Peyer's patch (tissue), 4 donors: ENCODE measurements at regions not wholly inside any gene's neighbourhood (a gene's known extent, or its start where the extent isn't known, plus 50 kb on each side); places are given as distances from the start of the nearest gene placed in this dataset.

Source experiments
- CTCF ChIP-seq, 6 experiments: fragments of 450-650 bp in 4 of 6; fragments of 200-600 bp in 2 of 6; sonication (generic) in 1 of 6; IDR thresholded peaks; one replicate each; pipeline ENCODE4 v1.5.1; 2017 to 2019; ENCODE audit warnings: antibody characterized with exemption in 6 of 6, mild to moderate bottlenecking in 3 of 6, moderate library complexity in 1 of 6
- POLR2A ChIP-seq, 2 donors: fragments of 450-650 bp; IDR thresholded peaks; one replicate each; pipeline ENCODE4 v1.5.1; 2017; ENCODE audit warnings: antibody characterized with exemption in 2 of 2, mild to moderate bottlenecking in 2 of 2, moderate library complexity in 2 of 2

DNA sequence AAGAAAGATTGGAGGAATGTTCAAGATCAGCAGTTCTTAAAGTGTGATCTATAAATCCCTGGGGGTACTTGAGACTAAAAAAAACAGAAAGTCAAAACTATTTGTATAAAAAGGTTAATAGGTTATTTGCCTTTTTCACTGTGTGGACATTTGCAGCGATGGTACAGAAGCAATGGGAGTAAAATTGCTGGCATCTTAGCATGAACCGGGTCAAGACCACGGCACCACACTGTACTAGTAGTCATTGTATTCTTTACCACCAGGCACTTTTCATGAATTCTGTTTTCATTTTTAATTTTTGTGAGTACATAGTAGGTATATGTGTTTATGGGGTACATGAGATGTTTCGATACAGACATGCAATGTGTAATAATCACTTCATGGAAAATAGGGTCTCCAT lies 126.2 kb downstream of the IPO8 start:
- TF ChIP-seq CTCF (IDR thresholded peaks at IDR 0.05) (no peak), POLR2A (IDR thresholded peaks at IDR 0.05) (no peak)
